HG02884 (cell line): ENCODE measurements at regions not wholly inside any gene's neighbourhood (a gene's known extent, or its start where the extent isn't known, plus 50 kb on each side); places are given as distances from the start of the nearest gene placed in this dataset.

ENCODE experiments used
- ATAC-seq: cut with Tn5 transposase; IDR thresholded peaks from one replicate; pipeline ENCODE4 v1.9.1; 2021; ENCODE audit warnings: mild to moderate bottlenecking, moderate library complexity; ENCODE audit not compliant: unreplicated experiment

- ATAC-seq = no peak
Observed at GRCh38 chr1:200319148-200319547, 90.7 kb downstream of the ZNF281 start.

GRCh38 chr1:200317236-200317635 lies 92.6 kb downstream of the ZNF281 start:
- ATAC-seq = no peak

GRCh38 chr1:200316148-200316803 lies 93.6 kb downstream of the ZNF281 start:
- no peak for ATAC-seq

- ATAC-seq = no peak
Observed at GRCh38 chr1:200314085-200314750, 95.6 kb downstream of the ZNF281 start.

- ATAC-seq = no peak
Observed at GRCh38 chr1:200311256-200311655, 98.6 kb downstream of the ZNF281 start.

GRCh38 chr1:200310824-200311223 lies 99.0 kb downstream of the ZNF281 start:
- no peak for ATAC-seq

GRCh38 chr1:200307755-200308066 lies 102.1 kb downstream of the ZNF281 start:
- no peak for ATAC-seq

GRCh38 chr1:200306944-200307754 lies 102.7 kb downstream of the ZNF281 start:
- ATAC-seq = no peak

GRCh38 chr1:200305806-200306205 lies 104.0 kb downstream of the ZNF281 start:
- ATAC-seq = no peak

GRCh38 chr1:200304171-200304570 lies 105.7 kb downstream of the ZNF281 start:
- ATAC-seq = no peak

- ATAC-seq = no peak
Observed at GRCh38 chr1:200302921-200303290, 106.9 kb downstream of the ZNF281 start.

GRCh38 chr1:200302192-200302920 lies 107.5 kb downstream of the ZNF281 start:
- no peak for ATAC-seq

- no peak for ATAC-seq
Observed at GRCh38 chr1:200301152-200301551, 108.7 kb downstream of the ZNF281 start.

- no peak for ATAC-seq
Observed at GRCh38 chr1:200299571-200299970, 110.3 kb downstream of the ZNF281 start.

GRCh38 chr1:200298242-200298641 lies 111.6 kb downstream of the ZNF281 start:
- ATAC-seq = no peak

GRCh38 chr1:200296091-200296661 lies 113.7 kb downstream of the ZNF281 start:
- ATAC-seq = no peak

- no peak for ATAC-seq
Observed at GRCh38 chr1:200294241-200294640, 115.6 kb downstream of the ZNF281 start.

- no peak for ATAC-seq
Observed at GRCh38 chr1:200292699-200293098, 117.1 kb downstream of the ZNF281 start.

- no peak for ATAC-seq
Observed at GRCh38 chr1:200291106-200291505, 118.7 kb downstream of the ZNF281 start.

GRCh38 chr1:200290010-200290685 lies 119.7 kb downstream of the ZNF281 start:
- ATAC-seq = no peak

GRCh38 chr1:200288226-200288625 lies 121.6 kb downstream of the ZNF281 start:
- ATAC-seq = no peak
